ENCODE measurements at regions not wholly inside any gene's neighbourhood (a gene's known extent, or its start where the extent isn't known, plus 50 kb on each side); places are given as distances from the start of the nearest gene placed in this dataset.

DNA sequence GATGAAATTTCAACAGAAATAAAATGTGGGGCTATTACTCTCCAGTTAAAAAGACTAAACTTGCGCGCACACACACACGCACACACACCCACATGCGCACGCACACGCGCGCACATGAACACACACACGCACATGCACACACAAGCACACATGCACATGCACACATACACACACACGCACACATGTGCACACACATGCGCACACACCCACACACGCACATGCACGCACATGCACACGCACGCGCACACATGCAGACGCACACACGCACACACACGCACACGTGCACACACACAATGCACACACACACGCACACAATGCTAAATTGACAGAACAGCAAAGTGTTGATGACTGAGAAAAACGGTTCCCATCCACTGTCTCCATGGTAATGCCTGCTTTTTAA is 754.1 kb downstream of the CBLN4 start:
- Histone ChIP-seq H2AFZ (ENCODE audit: control insufficient read depth, low read depth, low read length) (no peak overlapping the region), H3K9me3 (replicated peaks; ENCODE audit: control insufficient read depth, insufficient read depth, low read length) (no peaks in the 10 kb centered on the region; the same call in 2 of the 3 replicates), H4K20me1 (ENCODE audit: control insufficient read depth, insufficient read depth) (no peaks in the 10 kb centered on the region), H3K4me3 (no peak overlapping the region), H3K4me1 (ENCODE audit: control insufficient read depth, insufficient read depth, low read length) (no peaks in the 10 kb centered on the region), H3K27ac (ENCODE audit: control insufficient read depth, insufficient read depth) (no peak overlapping the region), H3K36me3 (ENCODE audit: control insufficient read depth in 2 of 2, insufficient read depth in 2 of 2, low read length in 1 of 2) (no peaks in the 10 kb centered on the region), H3K9ac (ENCODE audit: control insufficient read depth, insufficient read depth, low read length) (no peak overlapping the region), H3K79me2 (ENCODE audit: control insufficient read depth, insufficient read depth, low read length) (no peaks in the 10 kb centered on the region), H3K4me2 (ENCODE audit: control insufficient read depth, insufficient read depth) (no peak overlapping the region), H3K27me3 (replicated peaks in 1 of 2; ENCODE audit: control insufficient read depth in 2 of 2, insufficient read depth in 2 of 2, low read length in 1 of 2) (no peaks in the 10 kb centered on the region)
- SMC1A ChIA-PET (ENCODE audit: uncharacterized antibody, unreplicated experiment), result no interaction called here
- DNase-seq (ENCODE audit: low read depth, low spot score) (no peak), ATAC-seq (no peak), FAIRE-seq (no peak)
- RAD21 ChIA-PET (ENCODE audit: unreplicated experiment), result no interaction called here
- WGBS (ENCODE audit: insufficient coverage, insufficient replicate concordance, low lambda C conversion rate, missing lambda C conversion rate), result 80% methylated on average over 14 of the region's 22 CpGs
- in situ Hi-C loops (cut with MboI) (no loop called here), intact Hi-C loops (cut with micrococcal nuclease; ENCODE audit: unreplicated experiment) (no loop called here)
- CTCF ChIA-PET, result interaction anchor here (0.6 kb wide), 1 partner anchor 497 kb away, joined by 3 read pairs; no protein-coding TSS in a partner anchor
- BruUV-seq (replicated peaks), result no TSS peak
- TF ChIP-seq, protein P1, sequence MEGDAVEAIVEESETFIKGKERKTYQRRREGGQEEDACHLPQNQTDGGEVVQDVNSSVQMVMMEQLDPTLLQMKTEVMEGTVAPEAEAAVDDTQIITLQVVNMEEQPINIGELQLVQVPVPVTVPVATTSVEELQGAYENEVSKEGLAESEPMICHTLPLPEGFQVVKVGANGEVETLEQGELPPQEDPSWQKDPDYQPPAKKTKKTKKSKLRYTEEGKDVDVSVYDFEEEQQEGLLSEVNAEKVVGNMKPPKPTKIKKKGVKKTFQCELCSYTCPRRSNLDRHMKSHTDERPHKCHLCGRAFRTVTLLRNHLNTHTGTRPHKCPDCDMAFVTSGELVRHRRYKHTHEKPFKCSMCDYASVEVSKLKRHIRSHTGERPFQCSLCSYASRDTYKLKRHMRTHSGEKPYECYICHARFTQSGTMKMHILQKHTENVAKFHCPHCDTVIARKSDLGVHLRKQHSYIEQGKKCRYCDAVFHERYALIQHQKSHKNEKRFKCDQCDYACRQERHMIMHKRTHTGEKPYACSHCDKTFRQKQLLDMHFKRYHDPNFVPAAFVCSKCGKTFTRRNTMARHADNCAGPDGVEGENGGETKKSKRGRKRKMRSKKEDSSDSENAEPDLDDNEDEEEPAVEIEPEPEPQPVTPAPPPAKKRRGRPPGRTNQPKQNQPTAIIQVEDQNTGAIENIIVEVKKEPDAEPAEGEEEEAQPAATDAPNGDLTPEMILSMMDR (IDR thresholded peaks at IDR 0.05 in 2 of 3, conservative IDR thresholded peaks at IDR 0.05 in 1 of 3; ENCODE audit: control insufficient read depth in 2 of 3, extremely low read depth in 1 of 3, insufficient read depth in 1 of 3, low read depth in 3 of 3, low read length in 3 of 3), result no peak
- TF ChIP-seq TCF3 (IDR thresholded peaks at IDR 0.05; ENCODE audit: borderline replicate concordance, insufficient read depth, low read depth, low read length), result peak; percentile 77
- TF ChIP-seq, protein P2, sequence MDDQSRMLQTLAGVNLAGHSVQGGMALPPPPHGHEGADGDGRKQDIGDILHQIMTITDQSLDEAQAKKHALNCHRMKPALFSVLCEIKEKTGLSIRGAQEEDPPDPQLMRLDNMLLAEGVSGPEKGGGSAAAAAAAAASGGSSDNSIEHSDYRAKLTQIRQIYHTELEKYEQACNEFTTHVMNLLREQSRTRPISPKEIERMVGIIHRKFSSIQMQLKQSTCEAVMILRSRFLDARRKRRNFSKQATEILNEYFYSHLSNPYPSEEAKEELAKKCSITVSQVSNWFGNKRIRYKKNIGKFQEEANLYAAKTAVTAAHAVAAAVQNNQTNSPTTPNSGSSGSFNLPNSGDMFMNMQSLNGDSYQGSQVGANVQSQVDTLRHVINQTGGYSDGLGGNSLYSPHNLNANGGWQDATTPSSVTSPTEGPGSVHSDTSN (IDR thresholded peaks at IDR 0.05; ENCODE audit: insufficient replicate concordance, low read depth, low read length), result peak; percentile 63
- TF ChIP-seq HDAC6 (IDR thresholded peaks at IDR 0.05; ENCODE audit: unreplicated experiment), result no peak
- TF ChIP-seq BCL11A (IDR thresholded peaks at IDR 0.05; ENCODE audit: low read depth, low read length), result no peak
- no peak for TF ChIP-seq SUZ12 (IDR thresholded peaks at IDR 0.05; ENCODE audit: unreplicated experiment)
- TF ChIP-seq IKZF1 (conservative IDR thresholded peaks at IDR 0.05), result no peak
- peak; percentile 94 for TF ChIP-seq BCL3 (IDR thresholded peaks at IDR 0.05; ENCODE audit: borderline replicate concordance, insufficient read depth, low read depth, low read length, poor library complexity, severe bottlenecking)
- POLR2A ChIA-PET, result no interaction called here

Data from GM12878 (cell line).